Liver (tissue), 8 donors: ENCODE measurements at regions not wholly inside any gene's neighbourhood (a gene's known extent, or its start where the extent isn't known, plus 50 kb on each side); places are given as distances from the start of the nearest gene placed in this dataset.
A peak's percentile ranks its signal among the peaks of the same experiment; 100 is the strongest.

Source experiments
- DNase-seq: peaks from one replicate; pipeline ENCODE4 v3.0.0-alpha.2; 2017; ENCODE audit warnings: low spot score
- H3K27ac ChIP-seq, 2 donors: one replicate each; pipeline ENCODE4 v1.7.0; 2013; ENCODE audit warnings: inconsistent platforms in 2 of 2, low read length in 2 of 2, control low read depth in 1 of 2, low read depth in 1 of 2, mild to moderate bottlenecking in 1 of 2
- H3K27me3 ChIP-seq, 4 donors: one replicate each; pipeline versions ENCODE4 v1.6.1 to v1.7.0; 2013; ENCODE audit warnings: low read length in 3 of 4, inconsistent platforms in 1 of 4, mild to moderate bottlenecking in 1 of 4, moderate library complexity in 1 of 4; ENCODE audit not compliant: control insufficient read depth in 4 of 4, insufficient read depth in 4 of 4
- H3K36me3 ChIP-seq, 4 donors: one replicate each; pipeline versions ENCODE4 v1.6.1 to v1.7.0; 2013; ENCODE audit warnings: low read length in 3 of 4, mild to moderate bottlenecking in 3 of 4, low read depth in 1 of 4, moderate library complexity in 1 of 4; ENCODE audit not compliant: control insufficient read depth in 4 of 4, insufficient read depth in 3 of 4
- H3K4me1 ChIP-seq, 4 donors: one replicate each; pipeline versions ENCODE4 v1.6.1 to v1.7.0; 2013; ENCODE audit warnings: low read length in 3 of 4, mild to moderate bottlenecking in 3 of 4, moderate library complexity in 1 of 4; ENCODE audit not compliant: control insufficient read depth in 4 of 4, insufficient read depth in 4 of 4
- H3K4me3 ChIP-seq, 3 donors: one replicate each; pipeline versions ENCODE4 v1.6.1 to v1.7.0; 2013; ENCODE audit warnings: low read length in 3 of 3, control low read depth in 1 of 3, low read depth in 1 of 3, mild to moderate bottlenecking in 1 of 3
- H3K9ac ChIP-seq, 2 donors: one replicate each; pipeline ENCODE4 v1.7.0; 2013; ENCODE audit warnings: low read length in 2 of 2, mild to moderate bottlenecking in 2 of 2, moderate library complexity in 2 of 2, control low read depth in 1 of 2, low read depth in 1 of 2
- H3K9me3 ChIP-seq, 4 donors: one replicate each; pipeline versions ENCODE4 v1.6.1 to v1.7.0; 2013; ENCODE audit warnings: low read length in 3 of 4; ENCODE audit not compliant: control insufficient read depth in 4 of 4
- ATF3 ChIP-seq: IDR thresholded peaks from 2 replicates; pipeline ENCODE4 v1.6.1; 2016; ENCODE audit warnings: antibody characterized with exemption
- CTCF ChIP-seq: fragments of 150-350 bp; IDR thresholded peaks from 2 replicates; pipeline ENCODE4 v1.5.1; 2017; ENCODE audit warnings: improper control_type of control experiment, low read depth, low read length; ENCODE audit not compliant: missing input control
- FOXA2 ChIP-seq: IDR thresholded peaks from 2 replicates; pipeline ENCODE4 v1.6.1; 2016; ENCODE audit warnings: antibody characterized with exemption
- GABPA ChIP-seq, 2 donors: IDR thresholded peaks in 1 of 2; conservative IDR thresholded peaks in 1 of 2; 2 replicates each; pipeline ENCODE4 v1.6.1; 2016; ENCODE audit warnings: antibody characterized with exemption in 2 of 2, mild to moderate bottlenecking in 1 of 2, moderate library complexity in 1 of 2
- HNF4A ChIP-seq, 2 donors: conservative IDR thresholded peaks; 2 replicates each; pipeline ENCODE4 v1.6.1; 2016; ENCODE audit warnings: antibody characterized with exemption in 2 of 2, mild to moderate bottlenecking in 2 of 2
- HNF4G ChIP-seq: IDR thresholded peaks from 2 replicates; pipeline ENCODE4 v1.6.1; 2016; ENCODE audit warnings: antibody characterized with exemption
- JUND ChIP-seq, 2 donors: IDR thresholded peaks; 2 replicates each; pipeline ENCODE4 v1.6.1; 2016; ENCODE audit warnings: antibody characterized with exemption in 2 of 2
- NR2F2 ChIP-seq: IDR thresholded peaks from 2 replicates; pipeline ENCODE4 v1.6.1; 2016; ENCODE audit warnings: antibody characterized with exemption
- RAD21 ChIP-seq, 2 donors: IDR thresholded peaks; 2 replicates each; pipeline ENCODE4 v1.6.1; 2016; ENCODE audit warnings: antibody characterized with exemption in 2 of 2, mild to moderate bottlenecking in 2 of 2
- RXRA ChIP-seq, 2 donors: IDR thresholded peaks; 2 replicates each; pipeline ENCODE4 v1.6.1; 2017 to 2018; ENCODE audit warnings: antibody characterized with exemption in 2 of 2, mild to moderate bottlenecking in 1 of 2
- SP1 ChIP-seq: IDR thresholded peaks from 2 replicates; pipeline ENCODE4 v1.6.1; 2018; ENCODE audit warnings: antibody characterized with exemption, mild to moderate bottlenecking
- YY1 ChIP-seq: IDR thresholded peaks from 2 replicates; pipeline ENCODE4 v1.6.1; 2016; ENCODE audit warnings: antibody characterized with exemption, mild to moderate bottlenecking
- WGBS: extraction: QIAGEN DNeasy Blood & Tissue Kit; methylation state at CpG from one replicate; pipeline ENCODE4 v1.1.7; 2013; 5-methylcytosine and 5-hydroxymethylcytosine counted together
- donor health status: healthy.
- donor health status: healthy.
- donor health status: healthy.
- donor health status: healthy.
- donor health status: healthy.

GRCh38 chr15:39211108-39211979, 369.5 kb upstream of the THBS1 start:
- no peaks in the 10 kb centered on the region for H3K4me1 ChIP-seq
- H3K27me3 ChIP-seq = no peaks in the 10 kb centered on the region
- H3K9me3 ChIP-seq = peaks cover 2 to 18% (median 8%) of the 10 kb centered on the region in 4 donors
- no peak overlapping the region for H3K9ac ChIP-seq
- H3K36me3 ChIP-seq = no peaks in the 10 kb centered on the region
- peak in 1 of 2 donors; percentile 30 for TF ChIP-seq RXRA (IDR thresholded peaks at IDR 0.05)
- peak in 1 of 2 donors; percentile 21 for TF ChIP-seq HNF4A (conservative IDR thresholded peaks at IDR 0.05)
- no peak for TF ChIP-seq CTCF
- TF ChIP-seq ATF3 = no peak
- peak in 1 of 2 donors; percentile 24 for TF ChIP-seq JUND (IDR thresholded peaks at IDR 0.05)
- TF ChIP-seq RAD21 (IDR thresholded peaks at IDR 0.05) = no peak
- TF ChIP-seq FOXA2 = peak; percentile 26
- TF ChIP-seq GABPA (IDR thresholded peaks at IDR 0.05 in 1 of 2, conservative IDR thresholded peaks at IDR 0.05 in 1 of 2) = no peak
- no peak overlapping the region for H3K27ac ChIP-seq
- DNase-seq = no peak
- WGBS = 48% methylated on average over 5 of the region's 5 CpGs
- H3K4me3 ChIP-seq = no peak overlapping the region

GRCh38 chr15:39213385-39213840, 367.5 kb upstream of the THBS1 start:
- Histone ChIP-seq H3K4me3 (no peak overlapping the region), H3K36me3 (no peaks in the 10 kb centered on the region), H3K4me1 (no peaks in the 10 kb centered on the region), H3K9me3 (peaks cover 2 to 18% (median 8%) of the 10 kb centered on the region in 4 donors), H3K27ac (no peak overlapping the region), H3K27me3 (no peaks in the 10 kb centered on the region), H3K9ac (no peak overlapping the region)
- TF ChIP-seq HNF4G = no peak
- TF ChIP-seq YY1 = no peak
- TF ChIP-seq SP1 = no peak
- TF ChIP-seq CTCF = no peak
- TF ChIP-seq NR2F2 = peak; percentile 31
- 61% methylated on average over 7 of the region's 7 CpGs for WGBS
- no peak for DNase-seq

DNA sequence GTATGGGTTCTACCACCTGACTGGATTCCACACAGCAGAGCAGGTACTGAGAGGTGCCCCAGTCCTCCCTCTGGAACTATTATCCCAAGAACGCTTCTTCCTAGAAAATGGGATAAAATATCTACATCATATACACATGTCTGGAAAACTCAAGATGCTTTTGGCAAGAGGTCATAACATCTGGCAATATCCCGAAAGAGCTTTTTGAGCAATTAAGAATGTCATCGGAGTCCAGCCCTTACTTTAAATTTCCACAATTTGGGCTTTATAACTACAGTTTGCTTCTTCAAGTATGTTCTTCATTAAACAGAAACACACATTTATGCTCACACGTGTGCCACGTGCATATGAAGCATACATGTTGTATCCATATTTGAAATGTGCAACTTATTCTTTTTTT, 365.9 kb upstream of the THBS1 start:
- Histone ChIP-seq H3K4me1 (no peaks in the 10 kb centered on the region), H3K4me3 (no peak overlapping the region), H3K9ac (no peak overlapping the region), H3K27me3 (no peaks in the 10 kb centered on the region), H3K27ac (no peak overlapping the region), H3K36me3 (no peaks in the 10 kb centered on the region), H3K9me3 (peaks cover 2 to 18% (median 8%) of the 10 kb centered on the region in 4 donors)
- DNase-seq = no peak
- 85% methylated on average over 5 of the region's 5 CpGs for WGBS
- no peak for TF ChIP-seq RXRA (IDR thresholded peaks at IDR 0.05)
- no peak for TF ChIP-seq ATF3
